ENCODE measurements at regions not wholly inside any gene's neighbourhood (a gene's known extent, or its start where the extent isn't known, plus 50 kb on each side); places are given as distances from the start of the nearest gene placed in this dataset.

- H3K4me3 ChIP-seq (ENCODE audit: low read depth in 2 of 2, low read length in 2 of 2): no peak overlapping the region
- BruUV-seq (replicated peaks): no TSS peak
- H3K27me3 ChIP-seq (ENCODE audit: control insufficient read depth, insufficient read depth, low read length): no peaks in the 10 kb centered on the region
- H3K36me3 ChIP-seq (ENCODE audit: control insufficient read depth, insufficient read depth, low read length): no peaks in the 10 kb centered on the region
- H3K9me3 ChIP-seq (ENCODE audit: control insufficient read depth, insufficient read depth, low read depth, low read length): no peaks in the 10 kb centered on the region
- in situ Hi-C loops (cut with HindIII; ENCODE audit: low pct_unique_long_range_greater_than_20kb, low sequenced_read_pairs): no loop called here
- intact Hi-C loops (cut with micrococcal nuclease; ENCODE audit: unreplicated experiment): no loop called here
- ATAC-seq: no peak
- H3K4me1 ChIP-seq (ENCODE audit: control insufficient read depth, insufficient read depth, low read length): no peaks in the 10 kb centered on the region
- TF ChIP-seq SIN3A (IDR thresholded peaks at IDR 0.05; ENCODE audit: borderline replicate concordance, insufficient read depth, low read depth, low read length): no peak
- TF ChIP-seq POLR2AphosphoS5 (IDR thresholded peaks at IDR 0.05; ENCODE audit: low read depth, low read length): no peak
- TF ChIP-seq TCF7L2 (IDR thresholded peaks at IDR 0.05; ENCODE audit: low read depth, low read length): no peak
- no peak for TF ChIP-seq CTCF (IDR thresholded peaks at IDR 0.05)
- TF ChIP-seq REST (IDR thresholded peaks at IDR 0.05; ENCODE audit: insufficient read depth in 1 of 2, low read depth in 2 of 2, low read length in 1 of 2): no peak
- no peak for DNase-seq (ENCODE audit: low read depth, low spot score)
- ChIA-PET CTCF (no interaction called here), POLR2A (no interaction called here)
- H3K27ac ChIP-seq (ENCODE audit: low read length): no peak overlapping the region
Observed at GRCh38 chr4:27293831-27294230, 433.2 kb downstream of the STIM2 start.

- Histone ChIP-seq H3K4me1 (ENCODE audit: control insufficient read depth, insufficient read depth, low read length) (no peaks in the 10 kb centered on the region), H3K27me3 (ENCODE audit: control insufficient read depth, insufficient read depth, low read length) (no peaks in the 10 kb centered on the region), H3K9me3 (ENCODE audit: control insufficient read depth, insufficient read depth, low read depth, low read length) (no peaks in the 10 kb centered on the region), H3K36me3 (ENCODE audit: control insufficient read depth, insufficient read depth, low read length) (no peaks in the 10 kb centered on the region), H3K4me3 (ENCODE audit: low read depth in 2 of 2, low read length in 2 of 2) (no peak overlapping the region), H3K27ac (ENCODE audit: low read length) (no peak overlapping the region)
- TF ChIP-seq TCF7L2 (IDR thresholded peaks at IDR 0.05; ENCODE audit: low read depth, low read length) (no peak), POLR2AphosphoS5 (IDR thresholded peaks at IDR 0.05; ENCODE audit: low read depth, low read length) (no peak), CTCF (IDR thresholded peaks at IDR 0.05) (no peak), REST (IDR thresholded peaks at IDR 0.05; ENCODE audit: insufficient read depth in 1 of 2, low read depth in 2 of 2, low read length in 1 of 2) (no peak), SIN3A (IDR thresholded peaks at IDR 0.05; ENCODE audit: borderline replicate concordance, insufficient read depth, low read depth, low read length) (no peak)
- POLR2A ChIA-PET: no interaction called here
- ATAC-seq: no peak
- no peak for DNase-seq (ENCODE audit: low read depth, low spot score)
- intact Hi-C loops (cut with micrococcal nuclease; ENCODE audit: unreplicated experiment) (no loop called here), in situ Hi-C loops (cut with HindIII; ENCODE audit: low pct_unique_long_range_greater_than_20kb, low sequenced_read_pairs) (no loop called here)
- CTCF ChIA-PET: no interaction called here
- BruUV-seq (replicated peaks): no TSS peak
Observed at GRCh38 chr4:27304751-27305150, 444.1 kb downstream of the STIM2 start.

Measured in Panc1 (cell line).